ENCODE measurements at regions not wholly inside any gene's neighbourhood (a gene's known extent, or its start where the extent isn't known, plus 50 kb on each side); places are given as distances from the start of the nearest gene placed in this dataset.
"Not testable (repeated sequence)": the region's sequence is repeated elsewhere in the genome, so short reads cannot be mapped to it uniquely, and the experiment has no call there.

GRCh38 chr5:9801908-9802307, 171.8 kb upstream of the TAS2R1 start:
- no peak for DNase-seq (ENCODE audit: low read depth in 2 of 2)

- no peak for DNase-seq (ENCODE audit: low read depth in 2 of 2)
These were observed 169.5 kb upstream of the TAS2R1 start for GRCh38 chr5:9799606-9800005.

GRCh38 chr5:9790276-9790675, 160.1 kb upstream of the TAS2R1 start:
- no peak for DNase-seq (ENCODE audit: low read depth in 2 of 2)

GRCh38 chr5:9789777-9790176, 159.6 kb upstream of the TAS2R1 start:
- DNase-seq (ENCODE audit: low read depth in 2 of 2), result no peak

- DNase-seq (ENCODE audit: low read depth in 2 of 2), result no peak
These were observed 157.9 kb upstream of the TAS2R1 start for GRCh38 chr5:9787861-9788600.

GRCh38 chr5:9786380-9787360, 156.5 kb upstream of the TAS2R1 start:
- no peak for DNase-seq (ENCODE audit: low read depth in 2 of 2)

- no peak for DNase-seq (ENCODE audit: low read depth in 2 of 2)
These were observed 155.6 kb upstream of the TAS2R1 start for GRCh38 chr5:9785751-9786150.

- no peak for DNase-seq (ENCODE audit: low read depth in 2 of 2)
These were observed 154.1 kb upstream of the TAS2R1 start for GRCh38 chr5:9784231-9784630.

- DNase-seq (ENCODE audit: low read depth in 2 of 2), result no peak
These were observed 152.8 kb upstream of the TAS2R1 start for GRCh38 chr5:9782826-9783560.

- DNase-seq (ENCODE audit: low read depth in 2 of 2), result no peak
These were observed 151.7 kb upstream of the TAS2R1 start for GRCh38 chr5:9781890-9782289.

GRCh38 chr5:9781275-9781674, 151.1 kb upstream of the TAS2R1 start:
- DNase-seq (ENCODE audit: low read depth in 2 of 2), result no peak

- no peak for DNase-seq (ENCODE audit: low read depth in 2 of 2)
These were observed 150.3 kb upstream of the TAS2R1 start for GRCh38 chr5:9780501-9780900.

GRCh38 chr5:9776525-9776924, 146.4 kb upstream of the TAS2R1 start:
- no peak for DNase-seq (ENCODE audit: low read depth in 2 of 2)

- no peak for DNase-seq (ENCODE audit: low read depth in 2 of 2)
These were observed 145.2 kb upstream of the TAS2R1 start for GRCh38 chr5:9775339-9775738.

- no peak for DNase-seq (ENCODE audit: low read depth in 2 of 2)
These were observed 144.4 kb upstream of the TAS2R1 start for GRCh38 chr5:9774472-9775079.

GRCh38 chr5:9771079-9771478, 140.9 kb upstream of the TAS2R1 start:
- no peak for DNase-seq (ENCODE audit: low read depth in 2 of 2)

- DNase-seq (ENCODE audit: low read depth in 2 of 2), result no peak
These were observed 136.4 kb upstream of the TAS2R1 start for GRCh38 chr5:9766581-9766980.

GRCh38 chr5:9765419-9766140, 135.4 kb upstream of the TAS2R1 start:
- DNase-seq (ENCODE audit: low read depth in 2 of 2), result no peak

- no peak for DNase-seq (ENCODE audit: low read depth in 2 of 2)
These were observed 131.6 kb upstream of the TAS2R1 start for GRCh38 chr5:9761706-9762105.

- DNase-seq (ENCODE audit: low read depth in 2 of 2), result not testable (repeated sequence)
These were observed 122.5 kb upstream of the TAS2R1 start for GRCh38 chr5:9752670-9753069.

- DNase-seq (ENCODE audit: low read depth in 2 of 2), result no peak
These were observed 113.4 kb upstream of the TAS2R1 start for GRCh38 chr5:9743507-9743906.
